NCI-H2171 (cell line): ENCODE measurements at regions not wholly inside any gene's neighbourhood (a gene's known extent, or its start where the extent isn't known, plus 50 kb on each side); places are given as distances from the start of the nearest gene placed in this dataset.
"Not testable (repeated sequence)": the region's sequence is repeated elsewhere in the genome, so short reads cannot be mapped to it uniquely, and the experiment has no call there.

ENCODE experiments used
- DNase-seq: peaks from one replicate; lab custom pipeline; 2025; lab: John Stamatoyannopoulos, UW

DNA sequence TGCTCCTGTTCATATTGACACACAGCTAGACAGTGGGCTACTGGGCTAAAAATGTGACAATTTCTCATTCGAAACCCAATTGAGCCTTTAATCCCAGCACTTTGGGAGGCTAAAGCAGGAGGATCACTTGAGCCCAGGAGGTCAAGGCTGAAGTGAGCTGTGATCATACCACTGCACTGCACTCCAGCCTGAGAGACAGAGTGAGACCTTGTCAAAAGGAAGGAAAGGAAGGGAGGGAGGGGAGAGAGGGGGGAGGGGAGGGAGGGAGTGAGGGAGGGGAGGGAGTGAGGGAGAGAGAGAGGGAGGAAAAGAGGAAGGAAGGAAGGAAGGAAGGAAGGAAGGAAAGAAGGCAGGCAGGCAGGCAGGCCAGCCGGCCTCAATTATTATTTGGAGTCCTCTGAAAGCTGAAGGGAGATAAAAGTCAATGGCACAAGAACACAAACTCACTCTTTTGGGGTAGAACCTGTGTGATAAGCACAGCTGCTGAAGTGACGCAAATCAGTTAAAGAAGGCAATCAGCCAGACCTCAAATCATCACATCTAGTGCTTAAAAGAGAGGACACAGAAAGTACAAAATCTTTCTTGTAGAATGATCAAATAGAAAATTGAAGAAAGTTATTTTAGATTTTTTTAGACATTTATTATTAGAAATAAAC is 98.1 kb downstream of the CCDC71L start:
- DNase-seq = no peak

DNA sequence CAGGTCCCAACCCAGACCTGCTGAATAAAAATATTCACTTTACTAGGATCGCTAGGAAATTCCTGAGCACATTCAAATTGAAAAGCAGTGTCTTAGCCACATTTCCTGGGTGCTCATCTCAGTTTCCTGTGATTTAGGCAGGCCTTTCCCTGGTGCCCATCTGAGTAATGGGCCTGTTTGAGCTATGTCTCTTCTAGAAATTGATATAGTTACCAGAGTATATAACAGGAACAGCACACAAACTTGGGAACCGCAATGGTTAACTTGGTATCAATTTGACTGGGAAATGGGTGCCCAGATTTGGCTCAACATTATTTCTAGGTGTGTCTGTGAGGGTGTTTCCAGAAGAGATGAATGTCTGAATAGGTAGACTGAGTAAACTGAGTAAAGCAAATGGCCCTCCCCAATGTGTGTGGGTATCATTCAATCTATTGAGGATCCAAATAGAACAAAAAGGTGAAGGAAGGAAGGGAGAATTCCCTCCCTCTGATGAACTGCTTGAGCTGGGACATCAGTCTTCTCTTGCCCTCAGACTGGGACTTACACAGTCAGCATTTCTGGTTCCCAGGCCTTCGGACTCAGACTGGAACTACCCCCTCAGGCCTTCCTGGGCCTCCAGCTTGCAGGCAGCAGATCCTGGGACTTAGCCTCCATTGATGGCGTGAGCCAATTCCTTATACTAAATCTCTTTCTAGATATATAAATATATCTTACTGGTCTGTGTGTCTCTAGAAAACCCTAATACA is 99.1 kb downstream of the CCDC71L start:
- no peak for DNase-seq

- no peak for DNase-seq
Observed at GRCh38 chr7:106561151-106561550, 99.8 kb downstream of the CCDC71L start.

- DNase-seq = no peak
Observed at GRCh38 chr7:106560482-106560881, 100.5 kb downstream of the CCDC71L start.

DNA sequence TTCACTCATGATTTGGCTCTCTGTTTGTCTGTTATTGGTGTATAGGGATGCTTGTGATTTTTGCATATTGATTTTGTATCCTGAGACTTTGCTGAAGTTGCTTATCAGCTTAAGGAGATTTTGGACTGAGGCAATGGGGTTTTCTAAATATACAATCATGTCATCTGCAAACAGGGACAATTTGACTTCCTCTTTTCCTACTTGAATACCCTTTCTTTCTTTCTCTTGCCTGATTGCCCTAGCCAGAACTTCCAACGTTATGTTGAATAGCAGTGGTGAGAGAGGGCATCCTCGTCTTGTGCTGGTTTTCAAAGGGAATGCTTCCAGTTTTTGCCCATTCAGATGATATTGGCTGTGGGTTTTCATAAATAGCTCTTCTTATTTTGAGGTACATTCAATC is 104.7 kb downstream of the CCDC71L start:
- not testable (repeated sequence) for DNase-seq

DNA sequence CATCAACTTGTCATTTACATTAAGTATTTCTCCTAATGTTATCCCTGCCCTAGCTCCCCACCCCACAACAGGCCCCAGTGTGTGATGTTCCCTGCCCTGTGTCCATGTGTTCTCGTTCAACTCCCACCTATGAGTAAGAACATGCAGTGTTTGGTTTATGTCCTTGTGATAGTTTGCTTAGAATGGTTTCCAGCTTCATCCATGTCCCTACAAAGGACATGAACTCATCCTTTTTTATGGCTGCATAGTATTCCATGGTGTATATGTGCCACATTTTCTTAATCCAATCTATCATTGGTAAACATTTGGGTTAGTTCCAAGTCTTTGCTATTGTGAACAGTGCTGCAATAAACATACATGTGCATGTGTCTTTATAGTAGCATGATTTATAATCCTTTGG is 106.3 kb downstream of the CCDC71L start:
- DNase-seq = not testable (repeated sequence)

DNA sequence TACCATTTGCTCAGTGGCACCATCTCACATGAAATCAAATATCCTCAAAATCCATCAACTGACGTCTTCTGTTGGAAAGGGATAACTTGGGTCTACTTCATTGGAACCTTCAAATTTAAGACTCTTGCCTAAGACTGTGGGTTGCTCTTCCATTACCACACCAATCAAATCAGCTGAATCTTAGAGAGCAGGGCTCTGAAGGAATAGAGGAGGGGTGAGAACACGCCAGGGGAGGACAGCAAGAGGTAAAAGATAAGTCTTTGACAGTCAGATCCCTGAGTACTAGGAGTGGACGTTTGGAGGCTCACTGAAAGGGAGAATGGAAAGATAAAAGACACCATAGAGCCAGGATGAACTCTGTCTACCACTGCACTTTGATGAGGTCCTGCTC is 107.5 kb downstream of the CCDC71L start:
- no peak for DNase-seq

DNA sequence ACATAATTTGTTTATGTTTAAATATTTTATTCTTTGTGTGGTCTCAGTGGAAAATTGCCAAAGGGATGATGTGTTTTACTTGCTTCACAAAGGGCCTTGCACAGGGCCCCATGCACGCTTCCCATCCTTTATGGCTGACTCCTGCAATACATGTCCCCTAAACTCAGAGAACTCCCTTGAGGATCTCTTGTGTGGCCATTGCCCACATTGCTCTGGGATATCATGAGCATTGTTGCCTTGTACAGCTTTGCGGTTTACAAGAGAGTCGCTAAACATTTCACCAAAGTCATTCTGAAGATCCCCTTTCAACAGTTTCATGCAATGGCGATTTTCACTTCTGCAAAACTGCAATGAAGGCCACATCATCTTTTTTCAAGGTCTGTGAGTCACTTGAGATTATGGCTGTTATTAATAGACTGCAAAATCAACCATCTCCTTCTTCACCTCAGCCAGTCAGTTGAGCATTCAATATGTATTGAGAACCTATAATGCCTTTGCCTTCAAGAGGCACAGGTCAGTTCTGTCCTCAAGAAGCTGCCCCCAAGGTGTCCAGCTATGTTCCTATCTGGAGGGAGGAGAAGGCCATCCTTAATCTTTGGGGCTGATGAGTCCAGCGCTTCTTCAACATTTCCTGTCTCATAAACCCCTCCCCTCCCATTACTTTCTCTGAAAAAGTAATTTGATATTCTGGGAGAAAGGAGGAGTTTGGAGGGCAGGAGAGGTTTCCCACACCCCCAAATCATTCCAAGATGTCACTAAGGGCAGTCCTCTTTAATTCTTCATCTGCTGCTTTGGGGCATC is 108.1 kb downstream of the CCDC71L start:
- no peak for DNase-seq

DNA sequence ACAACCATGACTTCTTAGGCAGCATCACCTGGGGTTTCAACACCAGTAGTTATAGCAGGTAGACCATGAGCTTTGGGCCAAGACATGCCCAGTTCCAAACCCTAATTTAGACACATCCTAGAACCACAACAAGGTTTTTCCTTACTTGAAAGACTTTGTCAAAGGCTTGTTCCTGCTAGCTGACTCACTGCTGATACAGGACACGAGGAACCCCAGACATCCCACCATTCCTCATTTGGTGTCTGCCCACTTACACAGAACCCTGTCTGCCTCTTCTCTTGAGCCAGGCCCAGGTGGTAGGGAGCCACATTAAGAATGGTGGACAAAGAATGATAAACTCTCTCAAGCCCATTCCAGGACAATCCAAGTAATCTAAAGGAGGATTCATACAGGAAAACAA is 109.0 kb downstream of the CCDC71L start:
- DNase-seq = no peak

GRCh38 chr7:106548491-106548890 is 112.5 kb downstream of the CCDC71L start:
- DNase-seq = no peak

- DNase-seq = no peak
Observed at GRCh38 chr7:106545275-106545674, 115.7 kb downstream of the CCDC71L start.

DNA sequence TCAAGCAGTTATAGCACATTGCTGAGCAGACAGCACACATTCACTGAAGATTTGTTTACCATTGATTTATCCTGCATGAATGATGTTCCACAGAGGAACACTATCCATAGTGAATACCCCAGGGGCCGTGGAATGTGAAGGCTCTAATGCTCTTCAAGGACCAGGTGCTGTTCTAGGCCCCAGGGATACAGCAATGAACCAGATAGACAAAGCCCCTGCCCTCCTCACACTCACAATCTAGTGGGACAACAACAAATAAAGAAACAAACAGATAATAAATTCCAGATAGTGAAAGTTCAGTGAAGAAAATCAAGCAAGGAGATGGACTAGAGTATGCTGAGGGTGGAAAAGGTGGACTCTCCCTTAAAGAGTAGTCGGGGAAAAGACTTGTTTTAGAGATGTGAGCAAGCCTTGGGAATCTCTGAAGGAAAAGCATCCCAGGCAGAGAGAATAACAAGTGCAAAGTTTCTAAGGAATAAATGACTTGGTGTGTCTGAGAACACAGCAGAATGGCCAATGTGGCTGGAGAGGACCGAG is 117.7 kb downstream of the CCDC71L start:
- no peak for DNase-seq

GRCh38 chr7:106542550-106543220 is 118.3 kb downstream of the CCDC71L start:
- DNase-seq = peak; percentile 1

DNA sequence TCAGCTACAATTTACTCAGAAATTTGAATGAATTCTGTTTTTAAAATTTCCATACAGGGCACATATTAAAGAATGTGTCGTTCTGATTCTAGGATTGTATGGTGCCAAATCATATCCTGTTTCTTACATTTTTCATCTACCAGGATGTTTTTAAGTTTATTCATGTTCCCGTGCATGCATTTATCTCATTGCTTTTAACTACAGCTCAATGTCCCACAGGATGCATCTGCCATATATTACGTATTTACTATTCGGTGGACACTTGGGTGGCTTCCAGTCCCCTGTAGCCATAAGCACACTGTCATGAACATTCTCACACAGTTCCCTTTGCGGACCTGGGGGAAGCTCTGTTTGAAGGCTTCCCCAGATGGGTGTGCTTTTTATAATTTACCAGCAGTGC is 122.3 kb downstream of the CCDC71L start:
- DNase-seq = no peak

- no peak for DNase-seq
Observed at GRCh38 chr7:106537119-106537518, 123.8 kb downstream of the CCDC71L start.

DNA sequence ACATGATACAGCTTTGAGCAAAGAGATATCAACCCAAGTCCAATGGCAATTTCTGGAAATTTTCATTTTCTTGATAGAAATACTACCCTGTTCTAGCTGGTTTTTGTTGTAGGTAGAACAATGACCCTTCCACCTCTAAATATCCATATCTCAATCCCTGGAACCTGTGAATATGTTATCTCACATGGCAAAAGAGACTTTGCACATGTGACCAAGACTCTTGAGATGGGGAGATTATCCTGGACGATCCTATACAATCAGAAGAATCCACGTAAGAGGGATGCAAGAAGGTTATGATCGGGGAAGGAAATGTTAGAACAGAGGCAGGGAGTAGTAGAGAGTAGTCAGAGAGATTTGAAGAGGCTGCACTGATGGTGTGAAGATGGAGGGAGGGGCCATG is 124.9 kb downstream of the CCDC71L start:
- no peak for DNase-seq

GRCh38 chr7:106535234-106535932 is 125.6 kb downstream of the CCDC71L start:
- DNase-seq = no peak

DNA sequence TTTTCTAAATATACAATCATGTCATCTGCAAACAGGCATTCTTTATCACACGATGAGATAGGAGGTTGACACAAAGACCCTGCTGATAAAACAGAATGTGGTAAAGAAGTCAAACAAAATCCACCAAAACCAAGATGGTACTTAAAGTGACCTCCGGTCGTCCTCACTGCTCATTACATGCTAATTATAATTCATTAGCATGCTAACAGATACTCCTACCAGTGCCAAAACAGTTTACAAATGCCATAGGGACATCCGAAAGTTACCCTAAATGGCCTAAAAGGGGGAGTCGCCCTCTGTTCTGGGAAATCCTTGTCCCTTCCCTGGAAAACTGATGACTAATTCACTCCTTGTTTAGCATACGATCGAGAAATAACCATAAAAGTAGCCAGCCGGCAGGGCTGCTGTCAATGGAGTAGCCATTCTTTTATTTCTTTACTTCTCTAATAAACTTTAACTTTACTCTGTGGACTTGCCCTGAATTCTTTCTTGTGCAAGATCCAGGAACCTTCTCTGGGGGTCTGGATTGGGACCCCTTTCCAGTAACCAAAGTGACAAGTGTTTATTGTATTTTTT is 126.6 kb downstream of the CCDC71L start:
- DNase-seq = no peak

- not testable (repeated sequence) for DNase-seq
Observed at GRCh38 chr7:106530183-106530582, 130.8 kb downstream of the CCDC71L start.

- not testable (repeated sequence) for DNase-seq
Observed at GRCh38 chr7:106526617-106527016, 134.3 kb downstream of the CCDC71L start.

- DNase-seq = no peak
Observed at GRCh38 chr7:106524690-106525059, 136.3 kb downstream of the CCDC71L start.
